HCT116 (cell line): ENCODE measurements at regions not wholly inside any gene's neighbourhood (a gene's known extent, or its start where the extent isn't known, plus 50 kb on each side); places are given as distances from the start of the nearest gene placed in this dataset.

Source experiments
- CEBPB ChIP-seq: IDR thresholded peaks from 2 replicates; pipeline ENCODE4 v1.6.1; 2012; ENCODE audit warnings: low read depth
- ELF1 ChIP-seq: IDR thresholded peaks from 2 replicates; pipeline ENCODE4 v1.6.1; 2012; ENCODE audit warnings: low read depth, borderline replicate concordance
- EZH2 ChIP-seq: fragments of 200-600 bp; sonication (generic); IDR thresholded peaks from 2 replicates; pipeline ENCODE4 v1.6.1; 2017; ENCODE audit warnings: antibody characterized with exemption, mixed run types
- EZH2phosphoT487 ChIP-seq: fragments of 200-600 bp; IDR thresholded peaks from 2 replicates; pipeline ENCODE4 v1.6.1; 2018; ENCODE audit warnings: antibody characterized with exemption, borderline replicate concordance
- MAX ChIP-seq: IDR thresholded peaks from 2 replicates; pipeline ENCODE4 v1.6.1; 2012
- POLR2A ChIP-seq: IDR thresholded peaks from 2 replicates; pipeline ENCODE4 v1.7.0; 2011; ENCODE audit warnings: borderline replicate concordance; ENCODE audit not compliant: insufficient read depth, insufficient read length; ENCODE audit errors: extremely low read depth
- POLR2AphosphoS5 ChIP-seq: IDR thresholded peaks from 2 replicates; pipeline ENCODE4 v1.6.1; 2011; ENCODE audit warnings: mild to moderate bottlenecking, low read depth, low read length, moderate library complexity
- SIN3A ChIP-seq: IDR thresholded peaks from 2 replicates; pipeline ENCODE4 v1.6.1; 2012; ENCODE audit warnings: low read depth
- TCF7L2 ChIP-seq: IDR thresholded peaks from 2 replicates; pipeline ENCODE4 v1.7.0; 2011; ENCODE audit warnings: borderline replicate concordance, inconsistent platforms; ENCODE audit not compliant: insufficient read depth, insufficient read length; ENCODE audit errors: extremely low read depth
- YY1 ChIP-seq: IDR thresholded peaks from 2 replicates; pipeline ENCODE4 v1.6.1; 2011; ENCODE audit warnings: low read length, low read depth, moderate library complexity, mild to moderate bottlenecking; ENCODE audit not compliant: insufficient replicate concordance; ENCODE audit errors: extremely low read depth
- ZFX ChIP-seq: fragments of 450-650 bp; IDR thresholded peaks from 2 replicates; pipeline ENCODE4 v1.6.1; 2017
- ZNF274 ChIP-seq: fragments of 200-500 bp; sonication (Bioruptor generic); IDR thresholded peaks from 2 replicates; pipeline ENCODE4 v1.6.1; 2014; ENCODE audit warnings: mild to moderate bottlenecking, low read depth, low read length, inconsistent platforms
- TF ChIP-seq, protein P1 (sequence below), 3 experiments: fragments of 200-600 bp in 1 of 3; sonication (generic) in 1 of 3; IDR thresholded peaks in 2 of 3; conservative IDR thresholded peaks in 1 of 3; 2 replicates each; pipeline ENCODE4 v1.5.1; 2012 to 2017; ENCODE audit warnings: low read depth in 2 of 3, low read length in 2 of 3, antibody characterized with exemption in 1 of 3, borderline replicate concordance in 1 of 3, control low read depth in 1 of 3, mild to moderate bottlenecking in 1 of 3, mixed read lengths in 1 of 3, mixed run types in 1 of 3, moderate library complexity in 1 of 3; ENCODE audit not compliant: insufficient read depth in 1 of 3

- no peak for TF ChIP-seq POLR2A
- TF ChIP-seq, protein P1, sequence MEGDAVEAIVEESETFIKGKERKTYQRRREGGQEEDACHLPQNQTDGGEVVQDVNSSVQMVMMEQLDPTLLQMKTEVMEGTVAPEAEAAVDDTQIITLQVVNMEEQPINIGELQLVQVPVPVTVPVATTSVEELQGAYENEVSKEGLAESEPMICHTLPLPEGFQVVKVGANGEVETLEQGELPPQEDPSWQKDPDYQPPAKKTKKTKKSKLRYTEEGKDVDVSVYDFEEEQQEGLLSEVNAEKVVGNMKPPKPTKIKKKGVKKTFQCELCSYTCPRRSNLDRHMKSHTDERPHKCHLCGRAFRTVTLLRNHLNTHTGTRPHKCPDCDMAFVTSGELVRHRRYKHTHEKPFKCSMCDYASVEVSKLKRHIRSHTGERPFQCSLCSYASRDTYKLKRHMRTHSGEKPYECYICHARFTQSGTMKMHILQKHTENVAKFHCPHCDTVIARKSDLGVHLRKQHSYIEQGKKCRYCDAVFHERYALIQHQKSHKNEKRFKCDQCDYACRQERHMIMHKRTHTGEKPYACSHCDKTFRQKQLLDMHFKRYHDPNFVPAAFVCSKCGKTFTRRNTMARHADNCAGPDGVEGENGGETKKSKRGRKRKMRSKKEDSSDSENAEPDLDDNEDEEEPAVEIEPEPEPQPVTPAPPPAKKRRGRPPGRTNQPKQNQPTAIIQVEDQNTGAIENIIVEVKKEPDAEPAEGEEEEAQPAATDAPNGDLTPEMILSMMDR (IDR thresholded peaks at IDR 0.05 in 2 of 3, conservative IDR thresholded peaks at IDR 0.05 in 1 of 3; ENCODE audit: borderline replicate concordance in 1 of 3, insufficient read depth in 1 of 3, low read depth in 2 of 3, low read length in 2 of 3) = no peak
- no peak for TF ChIP-seq EZH2phosphoT487
- TF ChIP-seq ZNF274 = no peak
- no peak for TF ChIP-seq MAX
- no peak for TF ChIP-seq ELF1
- TF ChIP-seq SIN3A = no peak
- TF ChIP-seq YY1 = no peak
- TF ChIP-seq TCF7L2 = no peak
- no peak for TF ChIP-seq EZH2
- no peak for TF ChIP-seq CEBPB
- no peak for TF ChIP-seq ZFX
- no peak for TF ChIP-seq POLR2AphosphoS5
Observed at GRCh38 chrX:113920661-113921060, 663.2 kb upstream of the HTR2C start.
